ENCODE measurements at regions not wholly inside any gene's neighbourhood (a gene's known extent, or its start where the extent isn't known, plus 50 kb on each side); places are given as distances from the start of the nearest gene placed in this dataset.

DNA sequence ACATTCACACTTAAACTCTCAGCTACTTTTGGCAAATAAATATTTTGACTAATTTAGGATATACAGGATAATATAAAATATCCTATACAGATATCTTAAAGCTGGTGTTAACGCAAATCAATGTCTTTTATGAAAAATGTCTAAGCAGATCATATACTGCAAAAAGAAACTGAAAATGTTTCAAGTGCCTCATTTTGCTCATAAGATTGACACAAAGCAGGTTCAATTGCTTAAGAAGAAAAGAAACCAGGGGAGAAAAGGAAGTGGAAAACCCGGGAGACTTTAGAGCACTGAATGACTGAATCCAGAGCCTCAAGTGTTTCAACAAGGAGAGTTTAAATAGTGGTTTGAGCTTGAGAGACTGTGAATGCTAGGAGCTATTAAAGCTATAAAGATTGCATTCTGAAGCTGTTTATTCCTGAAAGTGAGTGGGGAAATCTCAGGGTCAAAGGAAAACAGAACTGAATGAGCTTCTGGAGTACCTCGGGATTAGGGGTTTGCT lies 1943.0 kb downstream of the MRPL39 start:
- Mint-ChIP-seq H3K27ac (no peak overlapping the region), H3K27me3 (no peaks in the 10 kb centered on the region), H3K4me1 (no peaks in the 10 kb centered on the region), H3K9me3 (peaks cover 0 to 1% (median 0%) of the 10 kb centered on the region in 11 donors), H3K4me3 (no peak overlapping the region), H3K36me3 (no peaks in the 10 kb centered on the region)
- Histone ChIP-seq H3K4me1 (ENCODE audit: control insufficient read depth in 2 of 2, insufficient read depth in 2 of 2, low read length in 2 of 2) (no peaks in the 10 kb centered on the region), H3K36me3 (ENCODE audit: control insufficient read depth in 2 of 3, insufficient read depth in 3 of 3, low read length in 3 of 3) (no peaks in the 10 kb centered on the region), H3K27ac (ENCODE audit: low read depth, low read length) (no peak overlapping the region), H3K27me3 (ENCODE audit: control insufficient read depth in 2 of 2, insufficient read depth in 2 of 2, low read length in 2 of 2) (peaks cover 0 to 2% of the 10 kb centered on the region in 2 donors), H3K4me3 (ENCODE audit: low read length) (no peak overlapping the region), H3K9me3 (ENCODE audit: control insufficient read depth in 2 of 3, low read length in 3 of 3) (no peaks in the 10 kb centered on the region)
- intact Hi-C loops (cut with micrococcal nuclease), result no loop called here
- CTCF ChIA-PET, result no interaction called here
- DNase-seq (no peak), ATAC-seq (no peak)
- POLR2A ChIA-PET, result no interaction called here

DNA sequence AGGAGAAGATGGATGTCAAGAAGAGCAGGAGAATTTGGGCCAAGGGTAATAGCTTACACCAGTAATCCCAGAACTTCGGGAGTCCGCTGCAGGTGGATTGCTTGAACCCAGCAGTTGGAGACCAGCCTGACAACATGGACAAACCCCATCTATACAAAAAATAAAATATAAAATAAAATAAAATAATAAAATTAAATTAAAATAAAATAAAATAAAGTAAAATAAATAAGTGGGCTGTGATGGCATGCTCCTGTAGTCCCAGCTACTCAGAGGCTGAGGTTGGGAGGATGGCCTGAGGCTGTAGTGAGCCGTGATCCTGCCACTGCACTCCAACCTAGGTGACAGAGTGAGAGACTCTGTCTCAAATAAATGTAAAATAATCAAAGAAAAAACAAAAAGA lies 1946.7 kb downstream of the MRPL39 start:
- peaks cover 0 to under 1% (median 0%) of the 10 kb centered on the region in 11 donors for H3K9me3 Mint-ChIP-seq
- intact Hi-C loops (cut with micrococcal nuclease), result no loop called here
- Histone ChIP-seq H3K27me3 (ENCODE audit: control insufficient read depth in 2 of 2, insufficient read depth in 2 of 2, low read length in 2 of 2) (no peaks in the 10 kb centered on the region), H3K4me1 (ENCODE audit: control insufficient read depth in 2 of 2, insufficient read depth in 2 of 2, low read length in 2 of 2) (no peaks in the 10 kb centered on the region), H3K27ac (ENCODE audit: low read depth, low read length) (no peak overlapping the region), H3K9me3 (ENCODE audit: control insufficient read depth in 2 of 3, low read length in 3 of 3) (no peaks in the 10 kb centered on the region), H3K4me3 (ENCODE audit: low read length) (no peak overlapping the region), H3K36me3 (ENCODE audit: control insufficient read depth in 2 of 3, insufficient read depth in 3 of 3, low read length in 3 of 3) (no peaks in the 10 kb centered on the region)
- no peak overlapping the region for H3K4me3 Mint-ChIP-seq
- H3K4me1 Mint-ChIP-seq, result no peaks in the 10 kb centered on the region
- ChIA-PET CTCF (no interaction called here), POLR2A (no interaction called here)
- no peak for DNase-seq
- no peak for ATAC-seq
- no peaks in the 10 kb centered on the region for H3K36me3 Mint-ChIP-seq
- no peaks in the 10 kb centered on the region for H3K27me3 Mint-ChIP-seq
- H3K27ac Mint-ChIP-seq, result no peak overlapping the region

DNA sequence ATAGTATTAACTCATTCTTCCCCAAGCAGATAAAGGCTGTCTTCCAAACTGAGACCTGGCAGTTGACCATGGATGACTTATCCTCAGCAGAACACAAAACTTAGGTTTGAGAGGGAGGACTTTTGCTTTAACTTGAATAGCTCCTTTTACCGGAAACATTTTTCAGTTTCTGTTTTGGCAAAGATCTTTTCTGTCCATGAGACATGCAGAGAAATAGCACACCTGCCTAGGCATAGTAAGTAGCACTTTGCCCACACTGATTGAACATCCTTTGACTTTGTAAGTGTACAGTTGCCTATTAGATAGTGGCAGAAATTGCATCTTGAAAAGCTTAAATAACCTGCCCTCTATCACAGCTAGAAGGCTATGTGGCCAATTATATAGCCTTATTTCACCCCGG lies 1962.5 kb downstream of the MRPL39 start:
- H3K4me3 Mint-ChIP-seq, result no peak overlapping the region
- ATAC-seq (no peak), DNase-seq (no peak)
- no peaks in the 10 kb centered on the region for H3K4me1 Mint-ChIP-seq
- Histone ChIP-seq H3K9me3 (ENCODE audit: control insufficient read depth in 2 of 3, low read length in 3 of 3) (no peaks in the 10 kb centered on the region), H3K4me1 (ENCODE audit: control insufficient read depth in 2 of 2, insufficient read depth in 2 of 2, low read length in 2 of 2) (no peaks in the 10 kb centered on the region), H3K36me3 (ENCODE audit: control insufficient read depth in 2 of 3, insufficient read depth in 3 of 3, low read length in 3 of 3) (no peaks in the 10 kb centered on the region), H3K27me3 (ENCODE audit: control insufficient read depth in 2 of 2, insufficient read depth in 2 of 2, low read length in 2 of 2) (no peaks in the 10 kb centered on the region), H3K27ac (ENCODE audit: low read depth, low read length) (no peak overlapping the region), H3K4me3 (ENCODE audit: low read length) (no peak overlapping the region)
- POLR2A ChIA-PET, result no interaction called here
- H3K36me3 Mint-ChIP-seq, result no peaks in the 10 kb centered on the region
- no peak overlapping the region for H3K27ac Mint-ChIP-seq
- intact Hi-C loops (cut with micrococcal nuclease), result no loop called here
- peaks cover 0 to 2% (median 0%) of the 10 kb centered on the region in 11 donors for H3K9me3 Mint-ChIP-seq
- CTCF ChIA-PET, result no interaction called here
- no peaks in the 10 kb centered on the region for H3K27me3 Mint-ChIP-seq

DNA sequence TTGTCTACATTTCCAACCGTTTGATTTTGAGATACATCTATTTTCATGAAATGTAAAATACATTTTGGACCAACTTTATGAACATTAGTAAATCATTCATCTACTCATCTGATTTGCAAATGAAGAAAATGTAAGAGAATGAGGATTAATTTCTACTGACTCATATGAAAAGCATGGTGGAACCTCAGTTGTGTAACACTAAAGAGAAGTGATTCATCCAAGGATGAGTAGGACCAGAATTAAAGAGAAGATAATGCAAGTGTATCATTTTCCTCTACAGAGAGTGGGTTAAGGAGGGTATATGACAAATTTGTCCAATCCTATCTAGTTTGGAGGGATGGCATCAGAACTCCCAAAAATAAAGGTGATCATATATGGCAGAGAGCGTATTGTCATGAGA lies 1967.6 kb downstream of the MRPL39 start:
- intact Hi-C loops (cut with micrococcal nuclease), result no loop called here
- Mint-ChIP-seq H3K4me1 (no peaks in the 10 kb centered on the region), H3K9me3 (peaks cover 0 to 7% (median 0%) of the 10 kb centered on the region in 11 donors), H3K4me3 (no peak overlapping the region), H3K27me3 (peaks cover 0 to 4% (median 0%) of the 10 kb centered on the region in 5 donors), H3K27ac (no peak overlapping the region), H3K36me3 (no peaks in the 10 kb centered on the region)
- no peaks in the 10 kb centered on the region for H3K4me1 ChIP-seq (ENCODE audit: control insufficient read depth in 2 of 2, insufficient read depth in 2 of 2, low read length in 2 of 2)
- ATAC-seq (no peak), DNase-seq (no peak)
- no peaks in the 10 kb centered on the region for H3K36me3 ChIP-seq (ENCODE audit: control insufficient read depth in 2 of 3, insufficient read depth in 3 of 3, low read length in 3 of 3)
- H3K27ac ChIP-seq (ENCODE audit: low read depth, low read length), result no peak overlapping the region
- no peak overlapping the region for H3K4me3 ChIP-seq (ENCODE audit: low read length)
- H3K9me3 ChIP-seq (ENCODE audit: control insufficient read depth in 2 of 3, low read length in 3 of 3), result no peaks in the 10 kb centered on the region
- no peaks in the 10 kb centered on the region for H3K27me3 ChIP-seq (ENCODE audit: control insufficient read depth in 2 of 2, insufficient read depth in 2 of 2, low read length in 2 of 2)
- ChIA-PET POLR2A (no interaction called here), CTCF (no interaction called here)

DNA sequence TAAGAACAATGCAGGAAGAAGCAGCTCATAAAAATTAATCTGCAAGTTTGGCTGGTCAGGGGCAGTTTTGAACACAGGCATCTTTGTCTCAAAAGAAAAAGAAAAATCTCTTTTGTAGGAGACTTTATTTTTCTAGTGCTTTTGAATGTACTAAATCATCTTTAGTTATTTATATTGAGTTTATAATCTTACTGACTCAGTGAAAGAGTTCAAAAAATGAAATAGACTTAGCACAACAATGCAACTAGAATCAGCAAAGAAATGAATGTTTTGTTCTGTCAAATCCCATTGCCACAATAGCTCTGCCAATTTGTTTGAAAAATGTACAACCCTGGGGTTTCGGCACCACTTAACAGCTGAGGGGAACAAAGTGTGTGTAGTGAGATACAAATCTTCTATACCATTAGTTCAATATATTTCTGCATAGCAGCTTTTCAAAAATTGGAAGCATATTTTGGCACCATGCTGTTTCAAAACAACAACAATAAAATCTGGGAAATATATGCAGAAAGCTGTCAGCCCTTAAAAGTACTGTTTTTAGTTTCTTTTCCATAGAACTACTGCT lies 1969.1 kb downstream of the MRPL39 start:
- intact Hi-C loops (cut with micrococcal nuclease), result no loop called here
- H3K36me3 Mint-ChIP-seq, result no peaks in the 10 kb centered on the region
- Histone ChIP-seq H3K36me3 (ENCODE audit: control insufficient read depth in 2 of 3, insufficient read depth in 3 of 3, low read length in 3 of 3) (no peaks in the 10 kb centered on the region), H3K27ac (ENCODE audit: low read depth, low read length) (no peak overlapping the region), H3K4me3 (ENCODE audit: low read length) (no peak overlapping the region), H3K27me3 (ENCODE audit: control insufficient read depth in 2 of 2, insufficient read depth in 2 of 2, low read length in 2 of 2) (no peaks in the 10 kb centered on the region), H3K9me3 (ENCODE audit: control insufficient read depth in 2 of 3, low read length in 3 of 3) (no peaks in the 10 kb centered on the region), H3K4me1 (ENCODE audit: control insufficient read depth in 2 of 2, insufficient read depth in 2 of 2, low read length in 2 of 2) (no peaks in the 10 kb centered on the region)
- no peaks in the 10 kb centered on the region for H3K4me1 Mint-ChIP-seq
- POLR2A ChIA-PET, result no interaction called here
- CTCF ChIA-PET, result interaction anchor here (0.7 kb wide), 1 partner anchor 889 kb away, joined by 3 read pairs; no protein-coding TSS in a partner anchor
- no peak overlapping the region for H3K4me3 Mint-ChIP-seq
- ATAC-seq (no peak), DNase-seq (no peak)
- peaks cover 0 to 7% (median 0%) of the 10 kb centered on the region in 11 donors for H3K9me3 Mint-ChIP-seq
- H3K27me3 Mint-ChIP-seq, result peaks cover 0 to 4% (median 0%) of the 10 kb centered on the region in 5 donors
- no peak overlapping the region for H3K27ac Mint-ChIP-seq

DNA sequence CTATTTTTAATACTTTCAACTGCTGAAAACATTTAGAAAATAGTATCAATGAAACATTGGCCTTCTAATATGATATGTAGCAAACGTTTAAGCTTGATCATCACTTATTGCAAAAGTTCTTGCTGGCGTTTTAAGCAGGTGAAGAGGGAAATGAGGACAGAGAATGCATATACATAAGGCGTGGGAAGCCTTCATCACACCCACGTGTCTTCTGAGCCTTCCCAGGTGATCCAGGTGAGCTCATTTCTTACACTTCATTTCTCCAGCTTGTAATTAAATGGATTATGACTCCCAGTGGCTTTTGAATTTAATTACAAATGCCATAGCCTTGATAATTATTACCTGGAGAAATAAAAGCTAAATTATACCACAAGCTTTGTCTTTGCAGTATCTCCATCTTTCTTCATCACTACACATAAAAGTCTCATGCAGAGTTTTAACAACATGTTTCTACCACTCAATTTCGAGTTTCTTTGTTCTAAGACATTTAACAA lies 1973.8 kb downstream of the MRPL39 start:
- Histone ChIP-seq H3K27ac (ENCODE audit: low read depth, low read length) (no peak overlapping the region), H3K36me3 (ENCODE audit: control insufficient read depth in 2 of 3, insufficient read depth in 3 of 3, low read length in 3 of 3) (no peaks in the 10 kb centered on the region), H3K4me3 (ENCODE audit: low read length) (no peak overlapping the region), H3K9me3 (ENCODE audit: control insufficient read depth in 2 of 3, low read length in 3 of 3) (no peaks in the 10 kb centered on the region), H3K4me1 (ENCODE audit: control insufficient read depth in 2 of 2, insufficient read depth in 2 of 2, low read length in 2 of 2) (no peaks in the 10 kb centered on the region), H3K27me3 (ENCODE audit: control insufficient read depth in 2 of 2, insufficient read depth in 2 of 2, low read length in 2 of 2) (no peaks in the 10 kb centered on the region)
- ATAC-seq, result no peak
- Mint-ChIP-seq H3K27me3 (peaks cover 0 to 4% (median 0%) of the 10 kb centered on the region in 5 donors), H3K4me1 (no peaks in the 10 kb centered on the region), H3K27ac (no peak overlapping the region), H3K9me3 (peaks cover 0 to 9% (median 0%) of the 10 kb centered on the region in 11 donors), H3K36me3 (no peaks in the 10 kb centered on the region), H3K4me3 (no peak overlapping the region)
- no peak for DNase-seq
- POLR2A ChIA-PET, result no interaction called here
- CTCF ChIA-PET, result no interaction called here
- intact Hi-C loops (cut with micrococcal nuclease), result no loop called here

DNA sequence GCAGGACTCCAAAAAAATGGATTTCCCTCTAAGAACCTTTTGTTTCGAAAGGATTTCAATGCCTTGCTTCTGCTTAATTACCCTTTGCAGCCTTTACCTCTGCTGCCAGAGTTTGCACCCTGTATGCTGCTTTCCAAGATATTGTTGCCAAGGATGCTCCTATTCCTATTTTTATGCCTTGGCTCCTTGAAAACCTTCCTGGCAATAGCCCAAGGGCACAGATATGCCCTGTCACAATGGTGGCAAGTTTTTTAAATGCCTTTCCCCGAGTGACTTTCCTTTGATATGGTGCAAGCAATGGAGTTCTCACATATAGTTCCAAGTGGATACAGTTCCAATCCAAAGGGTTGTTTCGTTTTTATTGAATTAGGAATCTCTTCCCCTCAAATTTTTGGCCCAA lies 1983.0 kb downstream of the MRPL39 start:
- Mint-ChIP-seq H3K36me3 (no peaks in the 10 kb centered on the region), H3K9me3 (peaks cover 0 to 5% (median 0%) of the 10 kb centered on the region in 11 donors), H3K27ac (no peak overlapping the region), H3K4me1 (no peaks in the 10 kb centered on the region), H3K27me3 (no peaks in the 10 kb centered on the region), H3K4me3 (no peak overlapping the region)
- Histone ChIP-seq H3K4me1 (ENCODE audit: control insufficient read depth in 2 of 2, insufficient read depth in 2 of 2, low read length in 2 of 2) (no peaks in the 10 kb centered on the region), H3K36me3 (ENCODE audit: control insufficient read depth in 2 of 3, insufficient read depth in 3 of 3, low read length in 3 of 3) (no peaks in the 10 kb centered on the region), H3K27ac (ENCODE audit: low read depth, low read length) (no peak overlapping the region), H3K9me3 (ENCODE audit: control insufficient read depth in 2 of 3, low read length in 3 of 3) (no peaks in the 10 kb centered on the region), H3K27me3 (ENCODE audit: control insufficient read depth in 2 of 2, insufficient read depth in 2 of 2, low read length in 2 of 2) (no peaks in the 10 kb centered on the region), H3K4me3 (ENCODE audit: low read length) (no peak overlapping the region)
- POLR2A ChIA-PET, result no interaction called here
- ATAC-seq (no peak), DNase-seq (no peak)
- CTCF ChIA-PET, result no interaction called here
- intact Hi-C loops (cut with micrococcal nuclease), result no loop called here
